ENCODE measurements at regions not wholly inside any gene's neighbourhood (a gene's known extent, or its start where the extent isn't known, plus 50 kb on each side); places are given as distances from the start of the nearest gene placed in this dataset.

DNA sequence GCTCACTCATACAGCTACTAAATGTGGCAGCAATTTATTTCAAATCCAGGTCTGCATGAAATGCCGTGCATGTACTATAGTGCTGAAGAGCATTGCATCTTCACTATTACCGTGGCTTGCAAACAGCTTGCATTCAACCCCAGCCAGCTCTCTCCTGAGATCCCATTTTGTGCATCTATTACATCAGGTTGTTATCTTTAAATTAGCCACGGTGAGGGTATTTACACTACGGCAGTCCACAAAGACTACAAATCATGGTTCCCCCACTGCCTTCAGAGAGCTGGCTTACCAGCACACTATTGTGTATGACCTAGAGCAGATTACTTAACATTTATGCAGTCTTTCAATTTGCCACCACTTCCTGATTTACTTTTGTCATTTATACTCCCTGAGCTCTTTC is 621.3 kb upstream of the LRATD1 start (continued):
- no peak for TF ChIP-seq BACH1 (IDR thresholded peaks at IDR 0.05; ENCODE audit: low read length)

GRCh38 chr2:14015113-14015630 is 617.3 kb upstream of the LRATD1 start:
- Histone ChIP-seq H2BK15ac (ENCODE audit: low read length) (no peak overlapping the region), H2BK5ac (ENCODE audit: low read depth, low read length) (no peak overlapping the region), H4K91ac (replicated peaks; ENCODE audit: insufficient read length, low read length) (no peak overlapping the region), H3K23me2 (ENCODE audit: low read depth, low read length) (no peaks in the 10 kb centered on the region), H2AK5ac (ENCODE audit: low read depth, low read length) (no peak overlapping the region), H3K9ac (replicated peaks in 1 of 4; ENCODE audit: extremely low read depth in 1 of 4, low read depth in 3 of 4, low read length in 3 of 4) (no peak overlapping the region), H2BK120ac (replicated peaks; ENCODE audit: low read depth, low read length) (no peak overlapping the region), H4K20me1 (replicated peaks in 1 of 2; ENCODE audit: control insufficient read depth in 1 of 2, insufficient read depth in 2 of 2, low read length in 2 of 2) (no peaks in the 10 kb centered on the region), H3K4ac (replicated peaks; ENCODE audit: insufficient read length, low read depth, low read length) (no peak overlapping the region), H2BK12ac (ENCODE audit: low read depth, low read length) (no peak overlapping the region), H3K79me2 (ENCODE audit: control insufficient read depth in 1 of 2, insufficient read depth in 2 of 2, low read length in 2 of 2) (no peaks in the 10 kb centered on the region), H3K9me3 (ENCODE audit: insufficient read depth in 2 of 2, low read depth in 1 of 2, low read length in 1 of 2) (no peaks in the 10 kb centered on the region), H3K27ac (ENCODE audit: low read depth, low read length) (no peak overlapping the region), H3K56ac (replicated peaks; ENCODE audit: insufficient read length, low read depth, low read length) (no peak overlapping the region), H3K27me3 (replicated peaks in 1 of 4; ENCODE audit: control insufficient read depth in 3 of 4, extremely low read depth in 1 of 4, insufficient read depth in 3 of 4, low read length in 3 of 4) (no peaks in the 10 kb centered on the region), H3K36me3 (ENCODE audit: control insufficient read depth in 2 of 4, insufficient read depth in 4 of 4, low read length in 3 of 4) (no peaks in the 10 kb centered on the region), H4K5ac (ENCODE audit: insufficient read length, low read depth, low read length) (no peak overlapping the region), H4K8ac (ENCODE audit: extremely low read depth, insufficient read depth, low read length) (no peak overlapping the region), H3K14ac (ENCODE audit: insufficient read length) (no peak overlapping the region), H3K23ac (ENCODE audit: insufficient read length) (no peak overlapping the region), H2BK20ac (ENCODE audit: low read length) (no peak overlapping the region), H3K4me2 (ENCODE audit: insufficient read depth in 1 of 2, low read depth in 2 of 2, low read length in 2 of 2) (no peak overlapping the region), H2AFZ (ENCODE audit: low read length) (no peak overlapping the region), H3K4me3 (ENCODE audit: extremely low read depth in 1 of 4, insufficient read depth in 2 of 4, low read depth in 3 of 4, low read length in 4 of 4) (no peak overlapping the region), H3K79me1 (ENCODE audit: low read depth, low read length) (no peaks in the 10 kb centered on the region), H3K4me1 (replicated peaks in 1 of 4; ENCODE audit: control insufficient read depth in 3 of 4, insufficient read depth in 4 of 4, low read length in 3 of 4) (no peaks in the 10 kb centered on the region), H3K18ac (ENCODE audit: extremely low read depth, low read length) (no peak overlapping the region)
- 80% methylated on average over 4 of the region's 4 CpGs; no CpG with 5 or more reads in 1 of the 2 experiments for WGBS, 2 experiments (ENCODE audit: extremely low coverage in 1 of 2, insufficient coverage in 1 of 2, insufficient read length in 1 of 2, insufficient replicate concordance in 2 of 2, low coverage in 1 of 2, low lambda C conversion rate in 2 of 2, missing lambda C conversion rate in 1 of 2)
- TF ChIP-seq CBX5 (IDR thresholded peaks at IDR 0.05; ENCODE audit: low read depth, low read length): no peak
- no peak for TF ChIP-seq TCF12 (IDR thresholded peaks at IDR 0.05; ENCODE audit: low read depth, low read length)
- TF ChIP-seq BRCA1 (IDR thresholded peaks at IDR 0.05; ENCODE audit: low read depth, low read length): no peak
- no peak for TF ChIP-seq MAFK (IDR thresholded peaks at IDR 0.05; ENCODE audit: low read depth, low read length)
- no peak for TF ChIP-seq BACH1 (IDR thresholded peaks at IDR 0.05; ENCODE audit: low read length)
- TF ChIP-seq CREB1 (IDR thresholded peaks at IDR 0.05): no peak
- DNase-seq (ENCODE audit: low read depth in 1 of 2, low spot score in 2 of 2) (no peak), FAIRE-seq (no peak)
- CTCF ChIA-PET (ENCODE audit: partially characterized antibody): no interaction called here
- POLR2A ChIA-PET (ENCODE audit: partially characterized antibody): no interaction called here

Data from H1 (cell line).